Ishikawa (cell line): ENCODE measurements at regions not wholly inside any gene's neighbourhood (a gene's known extent, or its start where the extent isn't known, plus 50 kb on each side); places are given as distances from the start of the nearest gene placed in this dataset.

Experiments
- CEBPB ChIP-seq: IDR thresholded peaks from 2 replicates; pipeline ENCODE4 v1.6.1; 2012
- CREB1 ChIP-seq: IDR thresholded peaks from 2 replicates; pipeline ENCODE4 v1.6.1; 2012; ENCODE audit warnings: low read depth
- EGR1 ChIP-seq: IDR thresholded peaks from 2 replicates; pipeline ENCODE4 v1.6.1; 2012
- EP300 ChIP-seq: IDR thresholded peaks from 2 replicates; pipeline ENCODE4 v1.6.1; 2012; ENCODE audit warnings: borderline replicate concordance
- NFIC ChIP-seq: IDR thresholded peaks from 2 replicates; pipeline ENCODE4 v1.6.1; 2012
- TAF1 ChIP-seq: IDR thresholded peaks from 2 replicates; pipeline ENCODE4 v1.6.1; 2012; ENCODE audit warnings: low read depth, mild to moderate bottlenecking
- TCF12 ChIP-seq: IDR thresholded peaks from 2 replicates; pipeline ENCODE4 v1.6.1; 2012; ENCODE audit warnings: low read depth
- TEAD4 ChIP-seq: IDR thresholded peaks from 2 replicates; pipeline ENCODE4 v1.6.1; 2012
- YY1 ChIP-seq: IDR thresholded peaks from 2 replicates; pipeline ENCODE4 v1.6.1; 2012; ENCODE audit warnings: low read depth
- TF ChIP-seq, protein P1 (sequence below): IDR thresholded peaks from 2 replicates; pipeline ENCODE4 v1.6.1; 2012
- TF ChIP-seq, protein P2 (sequence below): IDR thresholded peaks from 2 replicates; pipeline ENCODE4 v1.6.1; 2012
- TF ChIP-seq, protein P3 (sequence below): IDR thresholded peaks from 2 replicates; pipeline ENCODE4 v1.6.1; 2012; ENCODE audit warnings: low read depth, mild to moderate bottlenecking

DNA sequence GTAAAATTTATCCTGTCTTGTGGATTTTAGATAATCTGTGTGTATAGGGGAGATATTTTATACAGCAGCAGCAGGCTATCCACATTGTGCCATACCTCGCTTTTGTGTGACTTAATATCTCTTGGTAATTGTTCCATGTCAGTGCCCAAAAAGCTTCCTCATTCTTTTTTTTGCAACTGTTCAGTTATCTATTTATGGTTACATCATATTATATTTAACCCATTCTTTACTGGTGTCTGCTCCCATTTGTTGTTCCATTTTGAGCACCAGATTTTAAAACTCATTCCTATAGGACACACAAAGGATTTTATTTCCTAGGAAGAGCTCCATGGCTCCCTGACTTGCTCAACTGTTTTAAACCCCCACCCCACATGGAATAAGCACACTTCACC, 86.3 kb upstream of the RASGRP1 start:
- TF ChIP-seq, protein P1, sequence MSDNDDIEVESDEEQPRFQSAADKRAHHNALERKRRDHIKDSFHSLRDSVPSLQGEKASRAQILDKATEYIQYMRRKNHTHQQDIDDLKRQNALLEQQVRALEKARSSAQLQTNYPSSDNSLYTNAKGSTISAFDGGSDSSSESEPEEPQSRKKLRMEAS, result no peak
- TF ChIP-seq TAF1 (no peak), EGR1 (no peak), CREB1 (no peak), EP300 (no peak), TEAD4 (no peak), NFIC (no peak), TCF12 (no peak), CEBPB (no peak), YY1 (no peak)
- TF ChIP-seq, protein P2, sequence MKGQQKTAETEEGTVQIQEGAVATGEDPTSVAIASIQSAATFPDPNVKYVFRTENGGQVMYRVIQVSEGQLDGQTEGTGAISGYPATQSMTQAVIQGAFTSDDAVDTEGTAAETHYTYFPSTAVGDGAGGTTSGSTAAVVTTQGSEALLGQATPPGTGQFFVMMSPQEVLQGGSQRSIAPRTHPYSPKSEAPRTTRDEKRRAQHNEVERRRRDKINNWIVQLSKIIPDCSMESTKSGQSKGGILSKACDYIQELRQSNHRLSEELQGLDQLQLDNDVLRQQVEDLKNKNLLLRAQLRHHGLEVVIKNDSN, result no peak
- TF ChIP-seq, protein P3, sequence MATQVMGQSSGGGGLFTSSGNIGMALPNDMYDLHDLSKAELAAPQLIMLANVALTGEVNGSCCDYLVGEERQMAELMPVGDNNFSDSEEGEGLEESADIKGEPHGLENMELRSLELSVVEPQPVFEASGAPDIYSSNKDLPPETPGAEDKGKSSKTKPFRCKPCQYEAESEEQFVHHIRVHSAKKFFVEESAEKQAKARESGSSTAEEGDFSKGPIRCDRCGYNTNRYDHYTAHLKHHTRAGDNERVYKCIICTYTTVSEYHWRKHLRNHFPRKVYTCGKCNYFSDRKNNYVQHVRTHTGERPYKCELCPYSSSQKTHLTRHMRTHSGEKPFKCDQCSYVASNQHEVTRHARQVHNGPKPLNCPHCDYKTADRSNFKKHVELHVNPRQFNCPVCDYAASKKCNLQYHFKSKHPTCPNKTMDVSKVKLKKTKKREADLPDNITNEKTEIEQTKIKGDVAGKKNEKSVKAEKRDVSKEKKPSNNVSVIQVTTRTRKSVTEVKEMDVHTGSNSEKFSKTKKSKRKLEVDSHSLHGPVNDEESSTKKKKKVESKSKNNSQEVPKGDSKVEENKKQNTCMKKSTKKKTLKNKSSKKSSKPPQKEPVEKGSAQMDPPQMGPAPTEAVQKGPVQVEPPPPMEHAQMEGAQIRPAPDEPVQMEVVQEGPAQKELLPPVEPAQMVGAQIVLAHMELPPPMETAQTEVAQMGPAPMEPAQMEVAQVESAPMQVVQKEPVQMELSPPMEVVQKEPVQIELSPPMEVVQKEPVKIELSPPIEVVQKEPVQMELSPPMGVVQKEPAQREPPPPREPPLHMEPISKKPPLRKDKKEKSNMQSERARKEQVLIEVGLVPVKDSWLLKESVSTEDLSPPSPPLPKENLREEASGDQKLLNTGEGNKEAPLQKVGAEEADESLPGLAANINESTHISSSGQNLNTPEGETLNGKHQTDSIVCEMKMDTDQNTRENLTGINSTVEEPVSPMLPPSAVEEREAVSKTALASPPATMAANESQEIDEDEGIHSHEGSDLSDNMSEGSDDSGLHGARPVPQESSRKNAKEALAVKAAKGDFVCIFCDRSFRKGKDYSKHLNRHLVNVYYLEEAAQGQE, result no peak
